ENCODE measurements at regions not wholly inside any gene's neighbourhood (a gene's known extent, or its start where the extent isn't known, plus 50 kb on each side); places are given as distances from the start of the nearest gene placed in this dataset.
A peak's percentile ranks its signal among the peaks of the same experiment; 100 is the strongest.
"Not testable (repeated sequence)": the region's sequence is repeated elsewhere in the genome, so short reads cannot be mapped to it uniquely, and the experiment has no call there.

DNA sequence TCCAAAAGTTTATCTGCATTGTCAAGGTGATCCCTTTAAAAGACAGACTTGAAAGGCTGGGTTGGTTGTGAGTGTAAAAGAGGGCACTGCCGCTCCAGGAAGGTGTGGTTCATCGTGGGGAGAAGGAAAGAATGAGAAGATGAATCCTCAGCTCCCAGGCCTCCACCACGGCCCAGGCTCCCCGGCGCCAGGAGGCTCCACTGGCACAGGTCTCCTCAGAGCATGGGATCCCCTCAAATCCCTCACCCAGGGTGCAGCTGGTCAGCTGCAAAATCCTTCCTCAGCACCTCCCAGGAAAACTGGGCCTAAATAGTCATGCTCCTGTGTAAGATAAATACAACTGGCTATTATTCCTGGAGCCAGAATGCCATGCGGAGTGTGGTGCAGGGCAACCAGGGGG lies 221.1 kb downstream of the ZNF516 start:
- DNase-seq (ENCODE audit: insufficient read length, low spot score) (no peak), FAIRE-seq (no peak)
- TF ChIP-seq, protein P1, sequence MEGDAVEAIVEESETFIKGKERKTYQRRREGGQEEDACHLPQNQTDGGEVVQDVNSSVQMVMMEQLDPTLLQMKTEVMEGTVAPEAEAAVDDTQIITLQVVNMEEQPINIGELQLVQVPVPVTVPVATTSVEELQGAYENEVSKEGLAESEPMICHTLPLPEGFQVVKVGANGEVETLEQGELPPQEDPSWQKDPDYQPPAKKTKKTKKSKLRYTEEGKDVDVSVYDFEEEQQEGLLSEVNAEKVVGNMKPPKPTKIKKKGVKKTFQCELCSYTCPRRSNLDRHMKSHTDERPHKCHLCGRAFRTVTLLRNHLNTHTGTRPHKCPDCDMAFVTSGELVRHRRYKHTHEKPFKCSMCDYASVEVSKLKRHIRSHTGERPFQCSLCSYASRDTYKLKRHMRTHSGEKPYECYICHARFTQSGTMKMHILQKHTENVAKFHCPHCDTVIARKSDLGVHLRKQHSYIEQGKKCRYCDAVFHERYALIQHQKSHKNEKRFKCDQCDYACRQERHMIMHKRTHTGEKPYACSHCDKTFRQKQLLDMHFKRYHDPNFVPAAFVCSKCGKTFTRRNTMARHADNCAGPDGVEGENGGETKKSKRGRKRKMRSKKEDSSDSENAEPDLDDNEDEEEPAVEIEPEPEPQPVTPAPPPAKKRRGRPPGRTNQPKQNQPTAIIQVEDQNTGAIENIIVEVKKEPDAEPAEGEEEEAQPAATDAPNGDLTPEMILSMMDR (IDR thresholded peaks at IDR 0.05; ENCODE audit: insufficient read depth, missing control alignments): no peak

DNA sequence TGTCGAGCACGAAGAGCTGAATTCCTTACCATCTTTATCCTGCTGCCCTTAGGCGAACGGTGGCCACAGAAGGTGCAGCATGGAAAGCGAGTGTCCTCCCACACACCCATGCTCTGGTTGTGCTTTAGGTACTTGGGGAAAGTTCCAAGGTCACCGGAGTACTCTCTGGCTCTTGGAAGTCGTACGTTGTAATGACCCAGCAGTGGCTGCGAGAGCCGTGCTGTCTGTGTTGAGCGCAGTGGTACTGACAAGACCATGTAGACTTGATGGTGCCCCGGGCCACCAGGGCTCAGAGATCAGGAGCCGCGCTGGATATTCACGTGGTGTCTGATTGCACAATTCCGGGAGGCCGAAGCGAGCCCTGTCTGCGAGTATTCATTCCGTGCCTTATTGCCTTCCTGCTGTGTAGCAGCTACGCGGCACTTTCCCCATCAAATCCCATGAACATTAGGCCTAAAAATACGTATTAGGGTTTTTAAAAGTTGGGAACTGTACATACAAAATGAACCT lies 222.0 kb downstream of the ZNF516 start:
- TF ChIP-seq, protein P1 (IDR thresholded peaks at IDR 0.05; ENCODE audit: insufficient read depth, missing control alignments): no peak
- DNase-seq (ENCODE audit: insufficient read length, low spot score) (no peak), FAIRE-seq (no peak)

DNA sequence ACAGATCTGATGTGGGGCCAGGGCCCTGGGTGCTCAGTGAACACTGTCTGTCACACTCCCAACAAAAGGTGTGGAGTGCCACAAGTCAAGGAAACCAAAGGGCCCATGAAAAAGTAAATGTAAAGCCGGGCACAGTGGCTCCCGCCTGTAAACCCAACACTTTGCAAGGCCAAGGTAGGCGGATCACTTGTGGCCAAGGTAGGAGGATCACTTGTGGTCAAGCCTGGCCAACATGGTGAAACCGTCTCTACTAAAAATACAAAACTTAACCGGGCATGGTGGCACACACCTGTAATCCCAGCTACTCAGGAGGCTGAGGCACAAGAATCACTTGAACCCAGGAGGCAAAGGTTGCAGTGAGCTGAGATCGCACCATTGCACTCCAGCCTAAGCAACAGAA lies 227.6 kb downstream of the ZNF516 start:
- not testable (repeated sequence) for FAIRE-seq; DNase-seq (ENCODE audit: insufficient read length, low spot score)

GRCh38 chr18:76266236-76266991 lies 228.6 kb downstream of the ZNF516 start:
- peak; percentile 77 for FAIRE-seq
- TF ChIP-seq, protein P1 (IDR thresholded peaks at IDR 0.05; ENCODE audit: insufficient read depth, missing control alignments): no peak
- DNase-seq (ENCODE audit: insufficient read length, low spot score): no peak

GRCh38 chr18:76265497-76266235 lies 229.4 kb downstream of the ZNF516 start:
- TF ChIP-seq, protein P1 (IDR thresholded peaks at IDR 0.05; ENCODE audit: insufficient read depth, missing control alignments): no peak
- FAIRE-seq: no peak
- no peak for DNase-seq (ENCODE audit: insufficient read length, low spot score)

DNA sequence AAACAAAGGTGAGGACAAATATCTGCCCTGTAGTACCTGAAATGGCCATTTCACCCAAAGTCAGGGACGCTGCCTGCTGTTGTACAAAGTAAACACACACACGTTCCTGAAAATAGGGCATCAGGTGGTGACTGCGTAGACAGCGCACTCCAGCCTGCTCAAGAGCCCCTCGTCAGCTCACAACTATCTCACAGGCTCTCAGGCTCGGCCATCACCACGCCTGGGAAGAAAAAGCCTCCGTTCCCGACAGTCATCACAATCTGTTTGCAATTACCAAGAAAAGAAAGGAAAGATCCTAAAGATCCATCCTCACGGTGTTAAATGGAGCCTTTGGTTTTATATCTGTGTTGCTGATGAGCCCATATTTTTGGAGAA lies 230.2 kb downstream of the ZNF516 start:
- FAIRE-seq: no peak
- DNase-seq (ENCODE audit: insufficient read length, low spot score): no peak

GRCh38 chr18:76264198-76264875 lies 230.7 kb downstream of the ZNF516 start:
- DNase-seq (ENCODE audit: insufficient read length, low spot score) (no peak), FAIRE-seq (no peak)
- TF ChIP-seq, protein P1 (IDR thresholded peaks at IDR 0.05; ENCODE audit: insufficient read depth, missing control alignments): no peak

More for the DNA sequence above, 230.2 kb downstream of the ZNF516 start:
- TF ChIP-seq, protein P1 (IDR thresholded peaks at IDR 0.05; ENCODE audit: insufficient read depth, missing control alignments): no peak
